Thoracic aorta (tissue), 2 donors: ENCODE measurements at regions not wholly inside any gene's neighbourhood (a gene's known extent, or its start where the extent isn't known, plus 50 kb on each side); places are given as distances from the start of the nearest gene placed in this dataset.

Source experiments
- ATAC-seq: fragments of 150-250 bp; one replicate; pipeline ENCODE4 v1.8.0; 2017; ENCODE audit warnings: low read depth; ENCODE audit not compliant: insufficient number of reproducible peaks, low FRiP score
- DNase-seq: peaks from one replicate; pipeline ENCODE4 v3.0.0-alpha.2; 2020; ENCODE audit warnings: low spot score
- H3K27ac ChIP-seq, 2 donors: fragments of 200-600 bp; sonication (generic); 1 replicate in 1 of 2; 2 replicates in 1 of 2; pipeline ENCODE4 v1.5.1; 2016; ENCODE audit warnings: mild to moderate bottlenecking in 2 of 2, moderate library complexity in 2 of 2
- H3K27me3 ChIP-seq: fragments of 200-600 bp; sonication (generic); replicated peaks from 2 replicates; pipeline ENCODE4 v1.6.0; 2016; ENCODE audit warnings: mild to moderate bottlenecking; ENCODE audit not compliant: insufficient read depth
- H3K36me3 ChIP-seq: fragments of 200-600 bp; sonication (generic); one replicate; pipeline ENCODE4 v1.5.1; 2016
- H3K4me1 ChIP-seq, 2 donors: fragments of 200-600 bp; sonication (generic); 1 replicate in 1 of 2; 2 replicates in 1 of 2; pipeline versions ENCODE4 v1.5.1 to v1.6.0; 2016; ENCODE audit warnings: low read depth in 2 of 2, mild to moderate bottlenecking in 1 of 2; ENCODE audit not compliant: control insufficient read depth in 1 of 2
- H3K4me3 ChIP-seq: fragments of 200-600 bp; sonication (generic); 2 replicates; pipeline ENCODE4 v1.5.1; 2016; ENCODE audit warnings: mild to moderate bottlenecking
- H3K9me3 ChIP-seq: fragments of 200-600 bp; sonication (generic); 2 replicates; pipeline ENCODE4 v1.5.1; 2016
- CTCF ChIP-seq: fragments of 200-600 bp; sonication (generic); IDR thresholded peaks from one replicate; pipeline ENCODE4 v1.5.1; 2019; ENCODE audit warnings: antibody characterized with exemption

GRCh38 chr14:84410344-84410743 is 1119.6 kb upstream of the FLRT2 start:
- TF ChIP-seq CTCF: no peak
- no peaks in the 10 kb centered on the region for H3K36me3 ChIP-seq
- DNase-seq: no peak
- no peak overlapping the region for H3K27ac ChIP-seq
- no peak overlapping the region for H3K4me3 ChIP-seq
- ATAC-seq: no peak
- H3K9me3 ChIP-seq: peaks cover 5% of the 10 kb centered on the region
- H3K27me3 ChIP-seq: no peaks in the 10 kb centered on the region
- no peaks in the 10 kb centered on the region for H3K4me1 ChIP-seq

- no peak for DNase-seq
- Histone ChIP-seq H3K27ac (no peak overlapping the region), H3K4me1 (no peaks in the 10 kb centered on the region), H3K4me3 (no peak overlapping the region), H3K36me3 (no peaks in the 10 kb centered on the region), H3K27me3 (no peaks in the 10 kb centered on the region), H3K9me3 (no peaks in the 10 kb centered on the region)
- ATAC-seq: no peak
- TF ChIP-seq CTCF: no peak
These were observed 1109.7 kb upstream of the FLRT2 start for GRCh38 chr14:84420221-84420620.

- H3K9me3 ChIP-seq: no peaks in the 10 kb centered on the region
- no peaks in the 10 kb centered on the region for H3K4me1 ChIP-seq
- ATAC-seq (no peak), DNase-seq (no peak)
- no peaks in the 10 kb centered on the region for H3K36me3 ChIP-seq
- TF ChIP-seq CTCF: no peak
- no peak overlapping the region for H3K27ac ChIP-seq
- no peaks in the 10 kb centered on the region for H3K27me3 ChIP-seq
- H3K4me3 ChIP-seq: no peak overlapping the region
These were observed 1108.3 kb upstream of the FLRT2 start for GRCh38 chr14:84421621-84422020.

- Histone ChIP-seq H3K27me3 (no peaks in the 10 kb centered on the region), H3K27ac (no peak overlapping the region), H3K4me1 (no peaks in the 10 kb centered on the region), H3K9me3 (no peaks in the 10 kb centered on the region), H3K4me3 (no peak overlapping the region), H3K36me3 (no peaks in the 10 kb centered on the region)
- DNase-seq (no peak), ATAC-seq (no peak)
- TF ChIP-seq CTCF: no peak
These were observed 1104.0 kb upstream of the FLRT2 start for GRCh38 chr14:84425968-84426367.

GRCh38 chr14:84432676-84433075 is 1097.3 kb upstream of the FLRT2 start:
- Histone ChIP-seq H3K4me3 (no peak overlapping the region), H3K9me3 (no peaks in the 10 kb centered on the region), H3K27me3 (no peaks in the 10 kb centered on the region), H3K27ac (no peak overlapping the region), H3K36me3 (no peaks in the 10 kb centered on the region), H3K4me1 (no peaks in the 10 kb centered on the region)
- DNase-seq (no peak), ATAC-seq (no peak)
- TF ChIP-seq CTCF: no peak
